ENCODE measurements at regions not wholly inside any gene's neighbourhood (a gene's known extent, or its start where the extent isn't known, plus 50 kb on each side); places are given as distances from the start of the nearest gene placed in this dataset.

GRCh38 chr18:64539847-64540246, 391.0 kb upstream of the LINC00305 start:
- Mint-ChIP-seq H3K4me1 (no peaks in the 10 kb centered on the region), H3K27ac (no peak overlapping the region), H3K27me3 (ENCODE audit: low read depth in 2 of 2) (no peaks in the 10 kb centered on the region), H3K4me3 (no peak overlapping the region), H3K9me3 (peaks cover 23 to 26% of the 10 kb centered on the region in 2 donors), H3K36me3 (no peaks in the 10 kb centered on the region)
- no peak for DNase-seq
- no peak for TF ChIP-seq CTCF (IDR thresholded peaks at IDR 0.05)
- WGBS (ENCODE audit: insufficient coverage), result 81% methylated on average over 1 of the region's 1 CpG
- no peaks in the 10 kb centered on the region for H3K27me3 ChIP-seq (ENCODE audit: control insufficient read depth, insufficient read depth, low read length)
- intact Hi-C loops (cut with micrococcal nuclease), result no loop called here
- no peaks in the 10 kb centered on the region for H3K4me1 ChIP-seq (ENCODE audit: control insufficient read depth, insufficient read depth, low read length)
- H3K27ac ChIP-seq (ENCODE audit: low read length), result no peak overlapping the region
- H3K36me3 ChIP-seq (ENCODE audit: control insufficient read depth, insufficient read depth, low read length), result no peaks in the 10 kb centered on the region
- ATAC-seq, result no peak
- peaks cover 4% of the 10 kb centered on the region for H3K9me3 ChIP-seq (ENCODE audit: control insufficient read depth, insufficient read depth, low read length)
- H3K4me3 ChIP-seq (ENCODE audit: low read length), result no peak overlapping the region

- Mint-ChIP-seq H3K4me1 (no peaks in the 10 kb centered on the region), H3K4me3 (no peak overlapping the region), H3K9me3 (peaks cover 12 to 16% of the 10 kb centered on the region in 2 donors), H3K36me3 (peaks cover 7% of the 10 kb centered on the region), H3K27ac (no peak overlapping the region), H3K27me3 (ENCODE audit: low read depth in 2 of 2) (no peaks in the 10 kb centered on the region)
- 84% methylated on average over 3 of the region's 3 CpGs for WGBS (ENCODE audit: insufficient coverage)
- ATAC-seq, result no peak
- H3K27ac ChIP-seq (ENCODE audit: low read length), result no peak overlapping the region
- H3K4me3 ChIP-seq (ENCODE audit: low read length), result no peak overlapping the region
- H3K36me3 ChIP-seq (ENCODE audit: control insufficient read depth, insufficient read depth, low read length), result no peaks in the 10 kb centered on the region
- peaks cover 3% of the 10 kb centered on the region for H3K9me3 ChIP-seq (ENCODE audit: control insufficient read depth, insufficient read depth, low read length)
- no peak for TF ChIP-seq CTCF (IDR thresholded peaks at IDR 0.05)
- intact Hi-C loops (cut with micrococcal nuclease), result no loop called here
- no peak for DNase-seq
- no peaks in the 10 kb centered on the region for H3K27me3 ChIP-seq (ENCODE audit: control insufficient read depth, insufficient read depth, low read length)
- no peaks in the 10 kb centered on the region for H3K4me1 ChIP-seq (ENCODE audit: control insufficient read depth, insufficient read depth, low read length)
Measured at GRCh38 chr18:64528646-64529045, 379.8 kb upstream of the LINC00305 start.

GRCh38 chr18:64519201-64519600, 370.3 kb upstream of the LINC00305 start:
- Histone ChIP-seq H3K27ac (ENCODE audit: low read length) (no peak overlapping the region), H3K27me3 (ENCODE audit: control insufficient read depth, insufficient read depth, low read length) (no peaks in the 10 kb centered on the region), H3K4me1 (ENCODE audit: control insufficient read depth, insufficient read depth, low read length) (no peaks in the 10 kb centered on the region), H3K4me3 (ENCODE audit: low read length) (no peak overlapping the region), H3K36me3 (ENCODE audit: control insufficient read depth, insufficient read depth, low read length) (no peaks in the 10 kb centered on the region), H3K9me3 (ENCODE audit: control insufficient read depth, insufficient read depth, low read length) (peaks cover 4% of the 10 kb centered on the region)
- no peak for ATAC-seq
- Mint-ChIP-seq H3K36me3 (peaks cover 9% of the 10 kb centered on the region), H3K4me3 (no peak overlapping the region), H3K9me3 (peaks cover 29 to 32% of the 10 kb centered on the region in 2 donors), H3K27ac (no peak overlapping the region), H3K4me1 (no peaks in the 10 kb centered on the region), H3K27me3 (ENCODE audit: low read depth in 2 of 2) (no peaks in the 10 kb centered on the region)
- intact Hi-C loops (cut with micrococcal nuclease), result no loop called here
- DNase-seq, result no peak
- TF ChIP-seq CTCF (IDR thresholded peaks at IDR 0.05), result no peak
- WGBS (ENCODE audit: insufficient coverage), result 79% methylated on average over 2 of the region's 2 CpGs

GRCh38 chr18:64518191-64518590, 369.3 kb upstream of the LINC00305 start:
- Mint-ChIP-seq H3K27me3 (ENCODE audit: low read depth in 2 of 2) (no peaks in the 10 kb centered on the region), H3K27ac (no peak overlapping the region), H3K9me3 (peaks cover 23 to 25% of the 10 kb centered on the region in 2 donors), H3K36me3 (peaks cover 9% of the 10 kb centered on the region), H3K4me3 (no peak overlapping the region), H3K4me1 (no peaks in the 10 kb centered on the region)
- intact Hi-C loops (cut with micrococcal nuclease), result no loop called here
- no peak overlapping the region for H3K27ac ChIP-seq (ENCODE audit: low read length)
- TF ChIP-seq CTCF (IDR thresholded peaks at IDR 0.05), result no peak
- ATAC-seq, result no peak
- no peak for DNase-seq
- H3K4me1 ChIP-seq (ENCODE audit: control insufficient read depth, insufficient read depth, low read length), result no peaks in the 10 kb centered on the region
- no peaks in the 10 kb centered on the region for H3K36me3 ChIP-seq (ENCODE audit: control insufficient read depth, insufficient read depth, low read length)
- H3K4me3 ChIP-seq (ENCODE audit: low read length), result no peak overlapping the region
- no peaks in the 10 kb centered on the region for H3K27me3 ChIP-seq (ENCODE audit: control insufficient read depth, insufficient read depth, low read length)
- 92% methylated on average over 2 of the region's 2 CpGs for WGBS (ENCODE audit: insufficient coverage)
- H3K9me3 ChIP-seq (ENCODE audit: control insufficient read depth, insufficient read depth, low read length), result peaks cover 4% of the 10 kb centered on the region

Data from natural killer cell (primary cell).